ENCODE measurements at regions not wholly inside any gene's neighbourhood (a gene's known extent, or its start where the extent isn't known, plus 50 kb on each side); places are given as distances from the start of the nearest gene placed in this dataset.

GRCh38 chr5:3116366-3116765 lies 364.9 kb upstream of the IRX2 start:
- POLR2A ChIA-PET: no interaction called here
- Histone ChIP-seq H3K27ac (ENCODE audit: low read depth, low read length) (no peak overlapping the region), H3K27me3 (ENCODE audit: control insufficient read depth, insufficient read depth, low read length) (no peaks in the 10 kb centered on the region), H3K9me3 (ENCODE audit: control insufficient read depth, insufficient read depth, low read length) (peaks cover 68% of the 10 kb centered on the region), H3K4me3 (ENCODE audit: low read depth, low read length) (no peak overlapping the region)
- DNase-seq (ENCODE audit: low read depth, low spot score): no peak
- CTCF ChIA-PET: no interaction called here
- TF ChIP-seq CTCF (IDR thresholded peaks at IDR 0.05; ENCODE audit: low read depth, low read length): no peak

- no peak for TF ChIP-seq CTCF (IDR thresholded peaks at IDR 0.05; ENCODE audit: low read depth, low read length)
- Histone ChIP-seq H3K27ac (ENCODE audit: low read depth, low read length) (no peak overlapping the region), H3K4me3 (ENCODE audit: low read depth, low read length) (no peak overlapping the region), H3K27me3 (ENCODE audit: control insufficient read depth, insufficient read depth, low read length) (no peaks in the 10 kb centered on the region), H3K9me3 (ENCODE audit: control insufficient read depth, insufficient read depth, low read length) (peaks cover 69% of the 10 kb centered on the region)
- DNase-seq (ENCODE audit: low read depth, low spot score): no peak
- ChIA-PET CTCF (no interaction called here), POLR2A (no interaction called here)
Measured at GRCh38 chr5:3114467-3114866, 363.0 kb upstream of the IRX2 start.

GRCh38 chr5:3110371-3110770 lies 358.9 kb upstream of the IRX2 start:
- no peak for DNase-seq (ENCODE audit: low read depth, low spot score)
- ChIA-PET POLR2A (no interaction called here), CTCF (no interaction called here)
- Histone ChIP-seq H3K27ac (ENCODE audit: low read depth, low read length) (no peak overlapping the region), H3K27me3 (ENCODE audit: control insufficient read depth, insufficient read depth, low read length) (no peaks in the 10 kb centered on the region), H3K9me3 (ENCODE audit: control insufficient read depth, insufficient read depth, low read length) (peaks cover 87% of the 10 kb centered on the region), H3K4me3 (ENCODE audit: low read depth, low read length) (no peak overlapping the region)
- no peak for TF ChIP-seq CTCF (IDR thresholded peaks at IDR 0.05; ENCODE audit: low read depth, low read length)

- DNase-seq (ENCODE audit: low read depth, low spot score): no peak
- no peak for TF ChIP-seq CTCF (IDR thresholded peaks at IDR 0.05; ENCODE audit: low read depth, low read length)
- Histone ChIP-seq H3K27ac (ENCODE audit: low read depth, low read length) (no peak overlapping the region), H3K4me3 (ENCODE audit: low read depth, low read length) (no peak overlapping the region), H3K9me3 (ENCODE audit: control insufficient read depth, insufficient read depth, low read length) (peaks cover 82% of the 10 kb centered on the region), H3K27me3 (ENCODE audit: control insufficient read depth, insufficient read depth, low read length) (no peaks in the 10 kb centered on the region)
- ChIA-PET POLR2A (no interaction called here), CTCF (no interaction called here)
Measured at GRCh38 chr5:3107156-3107611, 355.7 kb upstream of the IRX2 start.

- ChIA-PET CTCF (no interaction called here), POLR2A (no interaction called here)
- Histone ChIP-seq H3K4me3 (ENCODE audit: low read depth, low read length) (no peak overlapping the region), H3K9me3 (ENCODE audit: control insufficient read depth, insufficient read depth, low read length) (peaks cover 84% of the 10 kb centered on the region), H3K27ac (ENCODE audit: low read depth, low read length) (no peak overlapping the region), H3K27me3 (ENCODE audit: control insufficient read depth, insufficient read depth, low read length) (no peaks in the 10 kb centered on the region)
- TF ChIP-seq CTCF (IDR thresholded peaks at IDR 0.05; ENCODE audit: low read depth, low read length): no peak
- no peak for DNase-seq (ENCODE audit: low read depth, low spot score)
Measured at GRCh38 chr5:3105581-3105980, 354.1 kb upstream of the IRX2 start.
